CD14-positive monocyte (primary cell): ENCODE measurements at regions not wholly inside any gene's neighbourhood (a gene's known extent, or its start where the extent isn't known, plus 50 kb on each side); places are given as distances from the start of the nearest gene placed in this dataset.

Experiments
- DNase-seq, 3 donors: peaks; one replicate each; pipeline ENCODE4 v3.0.0-alpha.2; 2011 to 2022
- H2AFZ ChIP-seq: 2 replicates; pipeline ENCODE4 v1.6.0; 2012; ENCODE audit warnings: mild to moderate bottlenecking, low read depth, low read length, inconsistent platforms; ENCODE audit not compliant: insufficient read depth, poor library complexity, severe bottlenecking
- H3K27ac ChIP-seq, 2 donors: 1 replicate in 1 of 2; 2 replicates in 1 of 2; pipeline ENCODE4 v1.5.1; 2012 to 2013; ENCODE audit warnings: low read length in 2 of 2, control low read depth in 1 of 2, inconsistent platforms in 1 of 2, low read depth in 1 of 2, mild to moderate bottlenecking in 1 of 2
- H3K27me3 ChIP-seq, 2 donors: one replicate each; pipeline versions ENCODE4 v1.6.0 to v1.6.1; 2011 to 2013; ENCODE audit warnings: low read length in 2 of 2; ENCODE audit not compliant: control insufficient read depth in 2 of 2, insufficient read depth in 2 of 2
- H3K36me3 ChIP-seq, 2 donors: replicated peaks in 1 of 2; 1 replicate in 1 of 2; 2 replicates in 1 of 2; pipeline versions ENCODE4 v1.5.1 to v1.6.1; 2012 to 2013; ENCODE audit warnings: low read length in 2 of 2, control low read depth in 1 of 2, inconsistent platforms in 1 of 2, mild to moderate bottlenecking in 1 of 2; ENCODE audit not compliant: insufficient read depth in 2 of 2, control insufficient read depth in 1 of 2
- H3K4me1 ChIP-seq, 2 donors: 1 replicate in 1 of 2; 2 replicates in 1 of 2; pipeline versions ENCODE4 v1.5.1 to v1.6.1; 2012 to 2013; ENCODE audit warnings: low read length in 2 of 2, control low read depth in 1 of 2, inconsistent platforms in 1 of 2, mild to moderate bottlenecking in 1 of 2, moderate library complexity in 1 of 2; ENCODE audit not compliant: insufficient read depth in 2 of 2, control insufficient read depth in 1 of 2
- H3K4me2 ChIP-seq: replicated peaks from 2 replicates; pipeline ENCODE3; 2012; ENCODE audit warnings: low read length, moderate library complexity, mild to moderate bottlenecking; ENCODE audit not compliant: poor library complexity, severe bottlenecking; ENCODE audit errors: extremely low read depth
- H3K4me3 ChIP-seq, 3 experiments: fragments of 200-600 bp in 1 of 3; sonication (generic) in 1 of 3; replicated peaks in 1 of 3; 1 replicate in 2 of 3; 2 replicates in 1 of 3; pipeline ENCODE4 v1.5.1; 2011 to 2013; ENCODE audit warnings: low read length in 3 of 3, mild to moderate bottlenecking in 3 of 3, control low read depth in 2 of 3, low read depth in 2 of 3, inconsistent platforms in 1 of 3, moderate library complexity in 1 of 3
- H3K79me2 ChIP-seq: 2 replicates; pipeline ENCODE4 v1.6.0; 2012; ENCODE audit warnings: mild to moderate bottlenecking, control low read depth, inconsistent platforms, low read length, moderate library complexity; ENCODE audit not compliant: insufficient read depth
- H3K9ac ChIP-seq: 2 replicates; pipeline ENCODE4 v1.6.0; 2017; ENCODE audit warnings: low read length, mild to moderate bottlenecking; ENCODE audit not compliant: insufficient read depth, poor library complexity, severe bottlenecking
- H3K9me3 ChIP-seq, 2 donors: replicated peaks in 1 of 2; 1 replicate in 1 of 2; 2 replicates in 1 of 2; pipeline versions ENCODE4 v1.5.1 to v1.6.1; 2012 to 2013; ENCODE audit warnings: low read length in 2 of 2, control low read depth in 1 of 2; ENCODE audit not compliant: control insufficient read depth in 1 of 2, insufficient read depth in 1 of 2
- H4K20me1 ChIP-seq: 2 replicates; pipeline ENCODE4 v1.6.0; 2012; ENCODE audit warnings: mild to moderate bottlenecking, low read length, control low read depth, moderate library complexity; ENCODE audit not compliant: insufficient read depth
- H3K27ac Mint-ChIP-seq, 7 donors: one replicate each; pipeline ENCODE4 v1.8.0; 2020; ENCODE audit warnings: mild to moderate bottlenecking in 7 of 7, mixed read lengths in 7 of 7, moderate library complexity in 6 of 7, inconsistent platforms in 2 of 7
- H3K27me3 Mint-ChIP-seq, 3 donors: one replicate each; pipeline ENCODE4 v1.8.0; 2021 to 2022; ENCODE audit warnings: low read depth in 3 of 3, mild to moderate bottlenecking in 3 of 3, mixed read lengths in 3 of 3, moderate library complexity in 3 of 3, inconsistent platforms in 1 of 3
- H3K36me3 Mint-ChIP-seq, 2 donors: one replicate each; pipeline ENCODE4 v1.8.0; 2020; ENCODE audit warnings: mixed read lengths in 2 of 2, inconsistent platforms in 1 of 2, mild to moderate bottlenecking in 1 of 2
- H3K4me1 Mint-ChIP-seq: one replicate; pipeline ENCODE4 v1.8.0; 2020; ENCODE audit warnings: mild to moderate bottlenecking, mixed read lengths
- H3K4me3 Mint-ChIP-seq, 2 donors: one replicate each; pipeline ENCODE4 v1.8.0; 2020; ENCODE audit warnings: mild to moderate bottlenecking in 2 of 2, mixed read lengths in 2 of 2, moderate library complexity in 1 of 2
- H3K9me3 Mint-ChIP-seq, 7 donors: one replicate each; pipeline ENCODE4 v1.8.0; 2020 to 2022; ENCODE audit warnings: mixed read lengths in 7 of 7, mild to moderate bottlenecking in 6 of 7, moderate library complexity in 6 of 7, inconsistent platforms in 2 of 7
- WGBS: methylation state at CpG from one replicate; pipeline ENCODE4 v1.1.5; 2013; ENCODE audit warnings: missing lambda C conversion rate; ENCODE audit not compliant: insufficient coverage; 5-methylcytosine and 5-hydroxymethylcytosine counted together
- intact Hi-C, 2 donors: fragments of 100-400 bp; cut with micrococcal nuclease; formaldehyde crosslinking; loops; one replicate each; pipeline versions ENCODE4 v1.15.0 to v1.15.1; 2023
- TF ChIP-seq, protein P1 (sequence below): fragments of 200-600 bp; IDR thresholded peaks from one replicate; pipeline ENCODE4 v1.8.0; 2022; ENCODE audit warnings: antibody characterized with exemption, mild to moderate bottlenecking

DNA sequence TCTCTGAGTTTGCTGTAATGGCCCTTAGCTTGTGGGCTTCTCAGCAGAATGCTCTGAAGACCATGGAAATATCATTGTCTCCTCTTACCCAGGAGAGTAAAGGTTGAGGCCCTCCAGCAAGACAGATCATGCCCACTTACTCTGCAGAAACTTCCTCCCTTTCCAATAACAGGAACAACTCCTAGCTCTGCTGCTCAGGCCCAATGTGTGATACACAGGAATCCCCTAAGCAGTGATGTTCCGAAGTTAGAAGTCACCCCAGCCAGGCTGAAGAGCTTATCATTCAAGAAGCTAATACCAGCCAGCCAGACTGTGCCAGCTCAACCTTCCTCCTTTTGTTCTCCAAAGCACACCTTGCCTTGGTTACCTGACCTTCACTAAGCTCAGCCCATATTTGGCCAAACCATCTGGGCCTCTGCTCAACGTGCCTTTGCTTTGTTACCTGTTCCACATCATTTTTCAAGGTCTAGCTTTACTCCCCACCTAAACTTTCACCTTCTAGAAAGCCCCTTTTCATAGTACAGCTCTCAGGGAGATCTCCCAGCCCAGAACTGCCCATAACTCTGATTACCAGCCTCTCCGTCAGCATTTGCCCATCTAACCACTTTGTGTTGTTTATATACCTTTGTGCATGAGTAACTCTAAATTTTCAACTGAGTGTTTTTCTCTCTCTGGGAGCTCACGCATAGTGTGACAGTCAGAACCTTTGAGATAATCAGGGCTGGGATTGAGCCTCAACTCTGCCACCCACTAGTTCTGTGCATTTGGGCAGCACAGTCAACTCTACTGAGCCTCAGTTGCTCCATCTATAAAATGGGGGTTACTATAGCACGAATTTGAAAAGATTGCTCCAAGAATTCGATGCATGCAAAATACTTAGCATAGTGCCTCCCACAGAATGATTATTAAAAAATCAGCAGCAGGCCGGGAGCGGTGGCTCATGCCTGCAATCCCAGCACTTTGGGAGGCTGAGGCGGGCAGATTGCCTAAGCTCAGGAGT, 107.6 kb upstream of the CPEB4 start:
- no peak overlapping the region for H3K4me3 Mint-ChIP-seq
- TF ChIP-seq, protein P1, sequence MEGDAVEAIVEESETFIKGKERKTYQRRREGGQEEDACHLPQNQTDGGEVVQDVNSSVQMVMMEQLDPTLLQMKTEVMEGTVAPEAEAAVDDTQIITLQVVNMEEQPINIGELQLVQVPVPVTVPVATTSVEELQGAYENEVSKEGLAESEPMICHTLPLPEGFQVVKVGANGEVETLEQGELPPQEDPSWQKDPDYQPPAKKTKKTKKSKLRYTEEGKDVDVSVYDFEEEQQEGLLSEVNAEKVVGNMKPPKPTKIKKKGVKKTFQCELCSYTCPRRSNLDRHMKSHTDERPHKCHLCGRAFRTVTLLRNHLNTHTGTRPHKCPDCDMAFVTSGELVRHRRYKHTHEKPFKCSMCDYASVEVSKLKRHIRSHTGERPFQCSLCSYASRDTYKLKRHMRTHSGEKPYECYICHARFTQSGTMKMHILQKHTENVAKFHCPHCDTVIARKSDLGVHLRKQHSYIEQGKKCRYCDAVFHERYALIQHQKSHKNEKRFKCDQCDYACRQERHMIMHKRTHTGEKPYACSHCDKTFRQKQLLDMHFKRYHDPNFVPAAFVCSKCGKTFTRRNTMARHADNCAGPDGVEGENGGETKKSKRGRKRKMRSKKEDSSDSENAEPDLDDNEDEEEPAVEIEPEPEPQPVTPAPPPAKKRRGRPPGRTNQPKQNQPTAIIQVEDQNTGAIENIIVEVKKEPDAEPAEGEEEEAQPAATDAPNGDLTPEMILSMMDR, result no peak
- intact Hi-C loops, result loop anchor here in 1 of 2 donors (10.0 kb wide), 1 partner anchor 166 kb away; the partner anchor contains the start of gene BOD1
- Histone ChIP-seq H4K20me1 (no peaks in the 10 kb centered on the region), H3K9ac (no peak overlapping the region), H3K36me3 (no peaks in the 10 kb centered on the region), H2AFZ (no peak overlapping the region), H3K9me3 (no peaks in the 10 kb centered on the region), H3K79me2 (no peaks in the 10 kb centered on the region), H3K4me3 (no peak overlapping the region), H3K4me1 (peaks cover 83% of the 10 kb centered on the region in 2 donors), H3K27me3 (no peaks in the 10 kb centered on the region), H3K27ac (peak overlapping the region; percentile 60 to 100), H3K4me2 (no peak overlapping the region)
- peaks cover 77% of the 10 kb centered on the region for H3K4me1 Mint-ChIP-seq
- WGBS, result 88% methylated on average over 6 of the region's 9 CpGs
- H3K36me3 Mint-ChIP-seq, result peaks cover 6 to 11% of the 10 kb centered on the region in 2 donors
- H3K27ac Mint-ChIP-seq, result peak overlapping the region; percentile 95 to 100 (median 99)
- no peaks in the 10 kb centered on the region for H3K27me3 Mint-ChIP-seq
- peaks cover 0 to 5% (median 2%) of the 10 kb centered on the region in 7 donors for H3K9me3 Mint-ChIP-seq
- peak in 2 of 3 donors; percentile 24 to 72 for DNase-seq

DNA sequence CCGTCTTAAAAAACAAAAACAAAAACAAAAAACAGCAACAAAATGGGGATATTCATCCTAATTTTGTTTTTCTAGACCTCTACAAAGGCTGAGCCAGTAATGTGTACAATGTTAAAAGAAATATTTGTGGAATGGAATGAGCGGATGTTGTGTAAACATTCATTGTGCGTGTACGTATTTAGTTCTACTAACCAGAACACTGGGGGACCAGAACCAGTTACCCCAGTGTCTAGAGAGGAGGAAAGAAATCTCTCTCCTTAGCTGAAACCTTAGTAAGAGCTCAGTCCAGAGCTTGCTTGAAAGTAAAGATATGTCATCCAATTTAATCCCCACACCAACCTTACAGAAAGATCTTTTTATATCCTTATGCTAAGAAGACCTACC, 106.7 kb upstream of the CPEB4 start:
- Histone ChIP-seq H3K4me2 (peak overlapping the region; percentile 50), H3K4me1 (peaks cover 83% of the 10 kb centered on the region in 2 donors), H3K27me3 (no peaks in the 10 kb centered on the region), H3K36me3 (no peaks in the 10 kb centered on the region), H4K20me1 (no peaks in the 10 kb centered on the region), H3K9ac (peak overlapping the region; percentile 67), H3K27ac (peak overlapping the region; percentile 60 to 100), H3K79me2 (no peaks in the 10 kb centered on the region), H3K9me3 (no peaks in the 10 kb centered on the region), H3K4me3 (peak overlapping the region in 1 of 3 experiments; percentile 37), H2AFZ (no peak overlapping the region)
- H3K27me3 Mint-ChIP-seq, result no peaks in the 10 kb centered on the region
- peaks cover 0 to 5% (median 2%) of the 10 kb centered on the region in 7 donors for H3K9me3 Mint-ChIP-seq
- DNase-seq, result no peak
- WGBS, result no CpG with 5 or more reads among the region's 4 CpGs
- H3K27ac Mint-ChIP-seq, result peak overlapping the region; percentile 95 to 100 (median 99)
- H3K4me3 Mint-ChIP-seq, result peak overlapping the region; percentile 32 to 37
- TF ChIP-seq, protein P1, result no peak
- H3K4me1 Mint-ChIP-seq, result peaks cover 76% of the 10 kb centered on the region
- intact Hi-C loops, result loop anchor here in 1 of 2 donors (10.0 kb wide), 1 partner anchor 167 kb away; the partner anchor contains the start of gene BOD1
- peaks cover 6 to 11% of the 10 kb centered on the region in 2 donors for H3K36me3 Mint-ChIP-seq
